Chondrocyte (in vitro differentiated cells): ENCODE measurements at regions not wholly inside any gene's neighbourhood (a gene's known extent, or its start where the extent isn't known, plus 50 kb on each side); places are given as distances from the start of the nearest gene placed in this dataset.
"Not testable (repeated sequence)": the region's sequence is repeated elsewhere in the genome, so short reads cannot be mapped to it uniquely, and the experiment has no call there.

ENCODE experiments used
- DNase-seq: peaks from one replicate; pipeline ENCODE4 v3.0.0; 2021; ENCODE audit warnings: mixed read lengths, low spot score
- H3K27ac Mint-ChIP-seq: one replicate; pipeline ENCODE4 v1.8.0; 2021; ENCODE audit warnings: mild to moderate bottlenecking, moderate library complexity, mixed read lengths; ENCODE audit not compliant: unreplicated experiment
- H3K27me3 Mint-ChIP-seq: 2 replicates; pipeline ENCODE4 v1.8.0; 2021; ENCODE audit warnings: low read depth, mixed read lengths
- H3K36me3 Mint-ChIP-seq: 2 replicates; pipeline ENCODE4 v1.8.0; 2021; ENCODE audit warnings: low read depth, mixed read lengths
- H3K4me1 Mint-ChIP-seq: 2 replicates; pipeline ENCODE4 v1.8.0; 2021; ENCODE audit warnings: low read depth, mild to moderate bottlenecking, mixed read lengths
- H3K4me3 Mint-ChIP-seq: one replicate; pipeline ENCODE4 v1.8.0; 2021; ENCODE audit warnings: mild to moderate bottlenecking, moderate library complexity, mixed read lengths; ENCODE audit not compliant: unreplicated experiment
- H3K9me3 Mint-ChIP-seq: 2 replicates; pipeline ENCODE4 v1.8.0; 2021; ENCODE audit warnings: low read depth, mixed read lengths
- TF ChIP-seq, protein P1 (sequence below): fragments of 200-600 bp; sonication (generic); IDR thresholded peaks from 2 replicates; pipeline ENCODE4 v1.5.0; 2021; ENCODE audit warnings: antibody characterized with exemption, mild to moderate bottlenecking, moderate library complexity

DNA sequence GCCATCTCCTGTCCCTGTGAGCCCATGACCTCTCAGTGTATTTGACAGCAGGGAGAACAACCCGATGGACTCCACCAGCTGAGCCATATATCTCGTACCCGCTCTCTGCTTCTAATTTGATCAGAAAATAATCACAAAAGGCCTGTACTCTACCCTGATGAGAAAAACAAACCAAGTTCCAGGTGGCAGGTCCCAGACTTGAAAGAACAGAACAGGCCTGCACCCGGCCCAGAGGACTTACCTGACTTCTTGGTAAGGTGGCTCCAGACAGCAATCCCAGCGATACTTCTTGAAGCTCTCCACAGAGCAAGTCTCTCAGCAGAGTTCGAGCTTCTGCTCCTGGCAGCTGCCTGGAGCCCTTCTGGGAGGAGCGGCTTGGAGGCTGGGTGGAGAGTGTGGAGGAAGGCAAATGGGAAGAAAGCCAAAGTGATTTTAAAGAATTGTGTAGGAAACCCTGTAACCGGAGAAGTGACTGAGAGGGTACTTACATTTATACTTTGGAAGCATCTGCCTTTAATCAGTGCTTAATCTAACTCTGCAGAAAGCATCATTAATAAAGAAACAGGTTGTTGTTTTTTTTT lies 91.6 kb downstream of the SCN11A start:
- Mint-ChIP-seq H3K27ac (no peak overlapping the region), H3K4me1 (no peaks in the 10 kb centered on the region), H3K9me3 (no peaks in the 10 kb centered on the region), H3K4me3 (no peak overlapping the region), H3K27me3 (peaks cover 6% of the 10 kb centered on the region), H3K36me3 (no peaks in the 10 kb centered on the region)
- TF ChIP-seq, protein P1, sequence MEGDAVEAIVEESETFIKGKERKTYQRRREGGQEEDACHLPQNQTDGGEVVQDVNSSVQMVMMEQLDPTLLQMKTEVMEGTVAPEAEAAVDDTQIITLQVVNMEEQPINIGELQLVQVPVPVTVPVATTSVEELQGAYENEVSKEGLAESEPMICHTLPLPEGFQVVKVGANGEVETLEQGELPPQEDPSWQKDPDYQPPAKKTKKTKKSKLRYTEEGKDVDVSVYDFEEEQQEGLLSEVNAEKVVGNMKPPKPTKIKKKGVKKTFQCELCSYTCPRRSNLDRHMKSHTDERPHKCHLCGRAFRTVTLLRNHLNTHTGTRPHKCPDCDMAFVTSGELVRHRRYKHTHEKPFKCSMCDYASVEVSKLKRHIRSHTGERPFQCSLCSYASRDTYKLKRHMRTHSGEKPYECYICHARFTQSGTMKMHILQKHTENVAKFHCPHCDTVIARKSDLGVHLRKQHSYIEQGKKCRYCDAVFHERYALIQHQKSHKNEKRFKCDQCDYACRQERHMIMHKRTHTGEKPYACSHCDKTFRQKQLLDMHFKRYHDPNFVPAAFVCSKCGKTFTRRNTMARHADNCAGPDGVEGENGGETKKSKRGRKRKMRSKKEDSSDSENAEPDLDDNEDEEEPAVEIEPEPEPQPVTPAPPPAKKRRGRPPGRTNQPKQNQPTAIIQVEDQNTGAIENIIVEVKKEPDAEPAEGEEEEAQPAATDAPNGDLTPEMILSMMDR, result no peak
- DNase-seq, result no peak

DNA sequence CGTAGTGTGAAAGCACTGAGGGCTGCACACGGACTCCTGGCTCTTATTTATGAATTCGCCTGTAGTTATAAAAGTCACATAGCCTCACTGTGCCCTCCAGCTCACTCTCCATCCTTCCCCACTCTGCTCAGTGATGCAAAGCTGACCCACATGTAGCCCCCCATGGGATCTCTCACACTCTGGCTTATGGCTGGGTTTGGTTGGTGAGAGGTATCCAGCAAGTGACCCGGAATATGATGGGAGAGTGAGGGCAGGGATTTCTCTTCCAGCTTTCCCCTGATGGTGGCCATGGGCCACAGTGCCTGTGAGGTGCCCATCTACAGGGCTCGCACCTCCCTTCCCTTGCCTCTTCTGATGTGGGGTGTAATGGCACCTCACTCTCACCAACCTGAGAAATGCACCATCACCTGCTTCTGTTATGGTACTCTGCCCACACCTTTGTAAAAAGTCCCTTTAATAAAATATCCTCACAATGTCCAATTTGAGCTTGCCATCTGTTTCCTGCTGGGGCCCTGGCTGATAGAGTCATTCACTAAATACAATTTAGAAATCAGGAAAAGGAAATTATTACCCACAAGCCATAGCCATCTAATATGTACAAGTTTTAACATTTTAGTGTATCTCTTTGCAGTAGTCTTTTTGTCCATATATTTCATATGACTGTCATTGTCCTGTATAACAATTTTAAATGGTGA lies 93.6 kb downstream of the SCN11A start:
- Mint-ChIP-seq H3K27me3 (peaks cover 10% of the 10 kb centered on the region), H3K36me3 (no peaks in the 10 kb centered on the region), H3K4me3 (no peak overlapping the region), H3K27ac (no peak overlapping the region), H3K4me1 (no peaks in the 10 kb centered on the region), H3K9me3 (no peaks in the 10 kb centered on the region)
- TF ChIP-seq, protein P1, result no peak
- no peak for DNase-seq

DNA sequence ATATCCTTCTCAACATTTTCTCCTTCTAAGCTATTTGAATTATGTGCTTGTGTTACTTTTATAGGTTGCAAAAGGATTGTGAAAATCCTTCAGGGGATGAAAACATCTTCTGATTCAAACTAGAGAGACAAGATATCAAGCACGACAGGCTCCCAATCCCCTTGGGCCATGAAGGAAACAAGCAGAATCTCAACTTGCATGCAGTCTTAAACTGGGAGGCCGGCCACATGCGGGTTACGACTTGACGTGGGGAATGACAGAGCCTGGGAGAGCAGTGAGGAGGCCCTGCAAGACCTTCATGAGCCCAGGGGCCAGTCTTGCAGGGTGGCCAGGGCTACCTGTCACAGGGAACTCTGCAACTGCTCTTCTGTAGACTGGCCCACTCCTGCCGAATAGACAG lies 94.4 kb downstream of the SCN11A start:
- H3K36me3 Mint-ChIP-seq, result no peaks in the 10 kb centered on the region
- no peak overlapping the region for H3K27ac Mint-ChIP-seq
- DNase-seq, result no peak
- no peak overlapping the region for H3K4me3 Mint-ChIP-seq
- H3K9me3 Mint-ChIP-seq, result no peaks in the 10 kb centered on the region
- peaks cover 10% of the 10 kb centered on the region for H3K27me3 Mint-ChIP-seq
- TF ChIP-seq, protein P1, result no peak
- H3K4me1 Mint-ChIP-seq, result no peaks in the 10 kb centered on the region

DNA sequence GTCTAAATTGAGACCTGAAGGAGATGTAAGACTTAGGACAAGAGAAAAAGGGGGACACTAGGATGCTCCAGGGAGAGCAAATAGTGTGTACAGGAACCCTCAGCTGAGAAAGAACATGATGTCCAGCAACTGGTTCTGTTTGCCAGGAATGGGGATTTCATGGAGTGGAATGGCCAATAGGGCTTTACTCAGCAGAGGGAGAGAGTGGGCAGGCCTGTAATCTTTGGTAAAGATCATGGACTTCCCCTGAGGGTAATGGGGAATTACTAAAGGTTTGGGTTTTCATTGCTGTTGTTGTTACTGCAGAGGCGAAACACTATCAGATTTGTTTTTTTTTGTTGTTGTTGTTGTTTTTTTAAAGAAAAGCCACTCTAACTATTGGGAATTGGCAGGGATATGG lies 99.0 kb downstream of the SCN11A start:
- no peaks in the 10 kb centered on the region for H3K4me1 Mint-ChIP-seq
- H3K36me3 Mint-ChIP-seq, result no peaks in the 10 kb centered on the region
- H3K9me3 Mint-ChIP-seq, result no peaks in the 10 kb centered on the region
- TF ChIP-seq, protein P1, result no peak
- DNase-seq, result no peak
- no peak overlapping the region for H3K27ac Mint-ChIP-seq
- no peak overlapping the region for H3K4me3 Mint-ChIP-seq
- H3K27me3 Mint-ChIP-seq, result peaks cover 11% of the 10 kb centered on the region

DNA sequence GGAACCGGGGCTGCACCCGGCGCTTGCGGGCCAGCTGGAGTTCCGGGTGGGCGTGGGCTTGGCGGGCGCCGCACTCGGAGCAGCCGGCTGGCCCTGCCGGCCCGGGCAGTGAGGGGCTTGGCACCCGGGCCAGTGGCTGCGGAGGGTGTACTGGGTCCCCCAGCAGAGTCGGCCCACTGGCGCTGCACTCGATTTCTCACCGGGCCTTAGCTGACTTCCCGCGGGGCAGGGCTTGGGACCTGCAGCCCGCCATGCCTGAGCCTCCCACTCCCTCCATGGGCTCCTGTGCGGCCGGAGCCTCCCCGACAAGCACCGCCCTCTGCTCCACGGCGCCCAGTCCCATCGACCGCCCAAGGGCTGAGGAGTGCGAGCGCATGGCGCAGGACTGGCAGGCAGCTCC lies 100.6 kb downstream of the SCN11A start:
- H3K27ac Mint-ChIP-seq, H3K4me3 Mint-ChIP-seq, H3K27me3 Mint-ChIP-seq, H3K9me3 Mint-ChIP-seq, H3K36me3 Mint-ChIP-seq, H3K4me1 Mint-ChIP-seq, DNase-seq: not testable (repeated sequence)

DNA sequence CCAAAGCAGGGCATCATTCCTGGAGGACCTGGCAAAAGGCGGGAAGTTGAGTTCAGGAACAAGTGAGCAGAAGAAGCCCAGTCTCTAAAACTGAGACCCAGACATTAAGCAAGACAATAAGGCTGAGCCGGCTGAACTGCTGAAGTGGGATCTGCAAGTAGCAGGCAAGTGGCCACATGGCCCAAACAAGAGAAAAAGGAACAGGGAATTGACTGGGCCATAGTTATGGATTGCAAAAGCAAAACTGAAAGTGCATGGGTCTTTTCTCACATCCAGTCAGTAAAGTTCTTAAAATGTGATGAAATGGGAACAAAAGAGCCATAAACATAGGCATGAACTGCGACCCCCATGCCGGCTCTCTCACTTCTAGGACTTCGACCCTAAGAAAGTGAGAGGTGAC lies 101.2 kb downstream of the SCN11A start:
- Mint-ChIP-seq H3K36me3 (no peaks in the 10 kb centered on the region), H3K9me3 (no peaks in the 10 kb centered on the region), H3K4me3 (no peak overlapping the region), H3K27me3 (peaks cover 9% of the 10 kb centered on the region), H3K27ac (no peak overlapping the region), H3K4me1 (no peaks in the 10 kb centered on the region)
- DNase-seq, result no peak
- TF ChIP-seq, protein P1, result no peak
